Hepatocyte (in vitro differentiated cells): ENCODE measurements at regions not wholly inside any gene's neighbourhood (a gene's known extent, or its start where the extent isn't known, plus 50 kb on each side); places are given as distances from the start of the nearest gene placed in this dataset.

ENCODE experiments used
- DNase-seq: peaks from one replicate; pipeline ENCODE4 v3.0.0-alpha.2; 2016; ENCODE audit warnings: low spot score
- H2AFZ ChIP-seq: fragments of 200-600 bp; sonication (generic); 2 replicates; pipeline ENCODE4 v1.6.0; 2016; ENCODE audit warnings: antibody characterized with exemption, mild to moderate bottlenecking
- H3K27ac ChIP-seq: fragments of 200-600 bp; sonication (generic); 2 replicates; pipeline ENCODE4 v1.5.1; 2016; ENCODE audit warnings: mild to moderate bottlenecking
- H3K27me3 ChIP-seq: fragments of 200-600 bp; sonication (generic); 2 replicates; pipeline ENCODE4 v1.6.1; 2016
- H3K36me3 ChIP-seq: fragments of 200-600 bp; sonication (generic); replicated peaks from 2 replicates; pipeline ENCODE4 v1.5.1; 2016; ENCODE audit warnings: low read depth; ENCODE audit not compliant: insufficient read depth
- H3K4me1 ChIP-seq: fragments of 200-600 bp; sonication (generic); 2 replicates; pipeline ENCODE4 v1.5.1; 2016; ENCODE audit warnings: mild to moderate bottlenecking, moderate library complexity; ENCODE audit not compliant: insufficient read depth
- H3K4me2 ChIP-seq: fragments of 200-600 bp; sonication (generic); 2 replicates; pipeline ENCODE4 v1.6.0; 2016
- H3K4me3 ChIP-seq: fragments of 200-600 bp; sonication (generic); 2 replicates; pipeline ENCODE4 v1.5.1; 2016; ENCODE audit warnings: mild to moderate bottlenecking
- H3K79me2 ChIP-seq: fragments of 200-600 bp; sonication (generic); 2 replicates; pipeline ENCODE4 v1.6.0; 2017; ENCODE audit warnings: mild to moderate bottlenecking
- H3K9me2 ChIP-seq: fragments of 200-600 bp; sonication (generic); replicated peaks from 2 replicates; pipeline ENCODE4 v1.6.0; 2017; ENCODE audit warnings: mild to moderate bottlenecking; ENCODE audit not compliant: insufficient read depth
- H3K9me3 ChIP-seq: fragments of 200-600 bp; sonication (generic); 2 replicates; pipeline ENCODE4 v1.5.1; 2016; ENCODE audit warnings: low read depth, mild to moderate bottlenecking
- H4K20me1 ChIP-seq: fragments of 200-600 bp; sonication (generic); 2 replicates; pipeline ENCODE4 v1.6.0; 2016; ENCODE audit warnings: mild to moderate bottlenecking; ENCODE audit not compliant: insufficient read depth, poor library complexity, severe bottlenecking
- CTCF ChIP-seq: fragments of 200-600 bp; sonication (generic); IDR thresholded peaks from 2 replicates; pipeline ENCODE4 v1.5.1; 2016; ENCODE audit warnings: antibody characterized with exemption, mild to moderate bottlenecking; ENCODE audit not compliant: poor library complexity
- EZH2 ChIP-seq: fragments of 200-600 bp; sonication (generic); IDR thresholded peaks from 2 replicates; pipeline ENCODE4 v1.6.1; 2016; ENCODE audit warnings: antibody characterized with exemption, mild to moderate bottlenecking, borderline replicate concordance
- EZH2phosphoT487 ChIP-seq: fragments of 200-600 bp; sonication (generic); IDR thresholded peaks from one replicate; pipeline ENCODE4 v1.6.1; 2018; ENCODE audit warnings: antibody characterized with exemption, mild to moderate bottlenecking, low read depth, moderate library complexity; ENCODE audit not compliant: unreplicated experiment, severe bottlenecking
- WGBS: methylation state at CpG from one replicate; pipeline ENCODE4 v1.1.6; 2016; ENCODE audit warnings: low lambda C conversion rate; ENCODE audit errors: missing lambda C conversion rate; 5-methylcytosine and 5-hydroxymethylcytosine counted together

- 65% methylated on average over 2 of the region's 2 CpGs for WGBS
- TF ChIP-seq CTCF = no peak
- no peak for TF ChIP-seq EZH2
- TF ChIP-seq EZH2phosphoT487 = no peak
- no peak for DNase-seq
- H3K4me1 ChIP-seq = no peaks in the 10 kb centered on the region
- H3K4me3 ChIP-seq = no peak overlapping the region
- H3K79me2 ChIP-seq = no peaks in the 10 kb centered on the region
- H2AFZ ChIP-seq = no peak overlapping the region
- no peaks in the 10 kb centered on the region for H4K20me1 ChIP-seq
- H3K9me2 ChIP-seq = no peaks in the 10 kb centered on the region
- no peaks in the 10 kb centered on the region for H3K36me3 ChIP-seq
- no peaks in the 10 kb centered on the region for H3K9me3 ChIP-seq
- H3K27ac ChIP-seq = no peak overlapping the region
- no peaks in the 10 kb centered on the region for H3K27me3 ChIP-seq
- H3K4me2 ChIP-seq = no peak overlapping the region
These were observed 1000.4 kb downstream of the ADGRL2 start for GRCh38 chr1:82801176-82801575.

GRCh38 chr1:82800721-82801120 lies 1000.0 kb downstream of the ADGRL2 start:
- no peak overlapping the region for H2AFZ ChIP-seq
- WGBS = 88% methylated on average over 2 of the region's 2 CpGs
- H3K4me1 ChIP-seq = no peaks in the 10 kb centered on the region
- H3K27ac ChIP-seq = no peak overlapping the region
- H3K36me3 ChIP-seq = no peaks in the 10 kb centered on the region
- no peaks in the 10 kb centered on the region for H4K20me1 ChIP-seq
- no peak for DNase-seq
- H3K4me2 ChIP-seq = no peak overlapping the region
- H3K27me3 ChIP-seq = no peaks in the 10 kb centered on the region
- TF ChIP-seq EZH2 = no peak
- TF ChIP-seq CTCF = no peak
- no peak for TF ChIP-seq EZH2phosphoT487
- H3K9me3 ChIP-seq = no peaks in the 10 kb centered on the region
- no peaks in the 10 kb centered on the region for H3K9me2 ChIP-seq
- H3K79me2 ChIP-seq = no peaks in the 10 kb centered on the region
- no peak overlapping the region for H3K4me3 ChIP-seq

- WGBS = 0% methylated on average over 1 of the region's 1 CpG
- H3K79me2 ChIP-seq = no peaks in the 10 kb centered on the region
- H3K4me3 ChIP-seq = no peak overlapping the region
- no peaks in the 10 kb centered on the region for H3K9me3 ChIP-seq
- no peak overlapping the region for H3K27ac ChIP-seq
- H3K9me2 ChIP-seq = no peaks in the 10 kb centered on the region
- H3K4me2 ChIP-seq = no peak overlapping the region
- TF ChIP-seq CTCF (no peak), EZH2phosphoT487 (no peak), EZH2 (no peak)
- no peaks in the 10 kb centered on the region for H3K4me1 ChIP-seq
- no peaks in the 10 kb centered on the region for H3K27me3 ChIP-seq
- H2AFZ ChIP-seq = no peak overlapping the region
- no peaks in the 10 kb centered on the region for H3K36me3 ChIP-seq
- H4K20me1 ChIP-seq = no peaks in the 10 kb centered on the region
- no peak for DNase-seq
These were observed 998.5 kb downstream of the ADGRL2 start for GRCh38 chr1:82799261-82799660.

GRCh38 chr1:82795508-82796149 lies 994.9 kb downstream of the ADGRL2 start:
- Histone ChIP-seq H3K36me3 (no peaks in the 10 kb centered on the region), H4K20me1 (no peaks in the 10 kb centered on the region), H3K27ac (no peak overlapping the region), H3K79me2 (no peaks in the 10 kb centered on the region), H3K27me3 (no peaks in the 10 kb centered on the region), H3K9me2 (no peaks in the 10 kb centered on the region), H3K4me2 (no peak overlapping the region), H2AFZ (no peak overlapping the region), H3K4me3 (no peak overlapping the region), H3K9me3 (no peaks in the 10 kb centered on the region), H3K4me1 (no peaks in the 10 kb centered on the region)
- no peak for TF ChIP-seq CTCF
- no peak for TF ChIP-seq EZH2
- TF ChIP-seq EZH2phosphoT487 = no peak
- DNase-seq = no peak
- WGBS = 91% methylated on average over 3 of the region's 3 CpGs
